GM12892 (cell line): ENCODE measurements at regions not wholly inside any gene's neighbourhood (a gene's known extent, or its start where the extent isn't known, plus 50 kb on each side); places are given as distances from the start of the nearest gene placed in this dataset.

Experiments used
- POLR2A ChIP-seq: IDR thresholded peaks from 2 replicates; pipeline ENCODE4 v1.6.1; 2011; ENCODE audit warnings: low read depth, low read length, control low read depth
- POLR2AphosphoS5 ChIP-seq: IDR thresholded peaks from 2 replicates; pipeline ENCODE4 v1.6.1; 2011; ENCODE audit warnings: low read depth, low read length, control low read depth
- TAF1 ChIP-seq: IDR thresholded peaks from 2 replicates; pipeline ENCODE4 v1.6.1; 2011; ENCODE audit warnings: low read depth, mild to moderate bottlenecking, control low read depth, low read length, borderline replicate concordance

- no peak for TF ChIP-seq POLR2A
- TF ChIP-seq TAF1, result no peak
- TF ChIP-seq POLR2AphosphoS5, result no peak
These were observed 120.9 kb upstream of the LUZP2 start for GRCh38 chr11:24375931-24376330.
